ENCODE measurements at regions not wholly inside any gene's neighbourhood (a gene's known extent, or its start where the extent isn't known, plus 50 kb on each side); places are given as distances from the start of the nearest gene placed in this dataset.
A peak's percentile ranks its signal among the peaks of the same experiment; 100 is the strongest.

GRCh38 chr21:17976691-17977090 lies 157.5 kb upstream of the C21orf91 start:
- Mint-ChIP-seq H3K4me1 (no peaks in the 10 kb centered on the region), H3K27me3 (no peaks in the 10 kb centered on the region), H3K4me3 (no peak overlapping the region), H3K36me3 (no peaks in the 10 kb centered on the region), H3K9me3 (no peaks in the 10 kb centered on the region), H3K27ac (no peak overlapping the region)
- DNase-seq = no peak

GRCh38 chr21:17976139-17976538 lies 157.0 kb upstream of the C21orf91 start:
- H3K36me3 Mint-ChIP-seq = no peaks in the 10 kb centered on the region
- no peaks in the 10 kb centered on the region for H3K27me3 Mint-ChIP-seq
- no peak for DNase-seq
- no peaks in the 10 kb centered on the region for H3K4me1 Mint-ChIP-seq
- no peak overlapping the region for H3K27ac Mint-ChIP-seq
- no peaks in the 10 kb centered on the region for H3K9me3 Mint-ChIP-seq
- H3K4me3 Mint-ChIP-seq = no peak overlapping the region

- no peak overlapping the region for H3K27ac Mint-ChIP-seq
- H3K36me3 Mint-ChIP-seq = no peaks in the 10 kb centered on the region
- no peaks in the 10 kb centered on the region for H3K4me1 Mint-ChIP-seq
- H3K27me3 Mint-ChIP-seq = no peaks in the 10 kb centered on the region
- DNase-seq = no peak
- H3K9me3 Mint-ChIP-seq = no peaks in the 10 kb centered on the region
- H3K4me3 Mint-ChIP-seq = no peak overlapping the region
These were observed 148.2 kb upstream of the C21orf91 start for GRCh38 chr21:17967319-17967718.

GRCh38 chr21:17964716-17965115 lies 145.6 kb upstream of the C21orf91 start:
- no peaks in the 10 kb centered on the region for H3K4me1 Mint-ChIP-seq
- no peaks in the 10 kb centered on the region for H3K9me3 Mint-ChIP-seq

GRCh38 chr21:17964199-17964598 lies 145.0 kb upstream of the C21orf91 start:
- no peaks in the 10 kb centered on the region for H3K9me3 Mint-ChIP-seq
- H3K27ac Mint-ChIP-seq = no peak overlapping the region
- H3K36me3 Mint-ChIP-seq = no peaks in the 10 kb centered on the region
- DNase-seq = no peak
- no peaks in the 10 kb centered on the region for H3K27me3 Mint-ChIP-seq
- H3K4me1 Mint-ChIP-seq = no peaks in the 10 kb centered on the region
- no peak overlapping the region for H3K4me3 Mint-ChIP-seq

More at GRCh38 chr21:17964716-17965115, 145.6 kb upstream of the C21orf91 start:
- H3K4me3 Mint-ChIP-seq = no peak overlapping the region
- H3K27ac Mint-ChIP-seq = no peak overlapping the region
- no peaks in the 10 kb centered on the region for H3K27me3 Mint-ChIP-seq
- DNase-seq = no peak
- no peaks in the 10 kb centered on the region for H3K36me3 Mint-ChIP-seq

- H3K27me3 Mint-ChIP-seq = no peaks in the 10 kb centered on the region
- H3K27ac Mint-ChIP-seq = no peak overlapping the region
- no peak overlapping the region for H3K4me3 Mint-ChIP-seq
- no peaks in the 10 kb centered on the region for H3K36me3 Mint-ChIP-seq
- peaks cover 4% of the 10 kb centered on the region for H3K9me3 Mint-ChIP-seq
- DNase-seq = no peak
- H3K4me1 Mint-ChIP-seq = no peaks in the 10 kb centered on the region
These were observed 131.4 kb upstream of the C21orf91 start for GRCh38 chr21:17950591-17950990.

GRCh38 chr21:17949421-17949820 lies 130.3 kb upstream of the C21orf91 start:
- H3K27ac Mint-ChIP-seq = no peak overlapping the region
- peaks cover 8% of the 10 kb centered on the region for H3K9me3 Mint-ChIP-seq

GRCh38 chr21:17947531-17947930 lies 128.4 kb upstream of the C21orf91 start:
- no peaks in the 10 kb centered on the region for H3K4me1 Mint-ChIP-seq
- peaks cover 4% of the 10 kb centered on the region for H3K27me3 Mint-ChIP-seq
- no peak for DNase-seq
- peaks cover 8% of the 10 kb centered on the region for H3K9me3 Mint-ChIP-seq
- H3K27ac Mint-ChIP-seq = no peak overlapping the region
- H3K4me3 Mint-ChIP-seq = no peak overlapping the region
- peaks cover 3% of the 10 kb centered on the region for H3K36me3 Mint-ChIP-seq

More at GRCh38 chr21:17949421-17949820, 130.3 kb upstream of the C21orf91 start:
- no peak for DNase-seq
- Mint-ChIP-seq H3K36me3 (peaks cover 3% of the 10 kb centered on the region), H3K27me3 (peaks cover 1% of the 10 kb centered on the region), H3K4me1 (no peaks in the 10 kb centered on the region), H3K4me3 (no peak overlapping the region)

- DNase-seq = no peak
- no peaks in the 10 kb centered on the region for H3K27me3 Mint-ChIP-seq
- H3K36me3 Mint-ChIP-seq = no peaks in the 10 kb centered on the region
- peaks cover 2% of the 10 kb centered on the region for H3K9me3 Mint-ChIP-seq
- H3K4me1 Mint-ChIP-seq = no peaks in the 10 kb centered on the region
- H3K27ac Mint-ChIP-seq = no peak overlapping the region
- H3K4me3 Mint-ChIP-seq = no peak overlapping the region
These were observed 111.9 kb upstream of the C21orf91 start for GRCh38 chr21:17931080-17931479.

GRCh38 chr21:17930093-17930492 lies 110.9 kb upstream of the C21orf91 start:
- no peaks in the 10 kb centered on the region for H3K27me3 Mint-ChIP-seq
- H3K9me3 Mint-ChIP-seq = peaks cover 2% of the 10 kb centered on the region
- no peaks in the 10 kb centered on the region for H3K36me3 Mint-ChIP-seq
- no peak overlapping the region for H3K27ac Mint-ChIP-seq
- H3K4me3 Mint-ChIP-seq = no peak overlapping the region
- no peaks in the 10 kb centered on the region for H3K4me1 Mint-ChIP-seq
- no peak for DNase-seq

GRCh38 chr21:17929510-17929909 lies 110.4 kb upstream of the C21orf91 start:
- no peaks in the 10 kb centered on the region for H3K4me1 Mint-ChIP-seq
- H3K27ac Mint-ChIP-seq = no peak overlapping the region
- H3K4me3 Mint-ChIP-seq = no peak overlapping the region
- peaks cover 2% of the 10 kb centered on the region for H3K9me3 Mint-ChIP-seq
- no peak for DNase-seq
- no peaks in the 10 kb centered on the region for H3K27me3 Mint-ChIP-seq
- no peaks in the 10 kb centered on the region for H3K36me3 Mint-ChIP-seq

GRCh38 chr21:17925899-17926298 lies 106.7 kb upstream of the C21orf91 start:
- H3K27ac Mint-ChIP-seq = no peak overlapping the region
- H3K27me3 Mint-ChIP-seq = peaks cover 5% of the 10 kb centered on the region
- no peak for DNase-seq
- H3K4me3 Mint-ChIP-seq = no peak overlapping the region
- H3K4me1 Mint-ChIP-seq = no peaks in the 10 kb centered on the region
- H3K36me3 Mint-ChIP-seq = no peaks in the 10 kb centered on the region
- H3K9me3 Mint-ChIP-seq = peaks cover 2% of the 10 kb centered on the region

- no peaks in the 10 kb centered on the region for H3K36me3 Mint-ChIP-seq
- peaks cover 9% of the 10 kb centered on the region for H3K9me3 Mint-ChIP-seq
- no peak overlapping the region for H3K27ac Mint-ChIP-seq
- H3K4me3 Mint-ChIP-seq = no peak overlapping the region
- H3K27me3 Mint-ChIP-seq = peaks cover 5% of the 10 kb centered on the region
- peak; percentile 44 for DNase-seq
- H3K4me1 Mint-ChIP-seq = no peaks in the 10 kb centered on the region
These were observed 105.9 kb upstream of the C21orf91 start for GRCh38 chr21:17925000-17925610.

- H3K27ac Mint-ChIP-seq = no peak overlapping the region
- peaks cover 5% of the 10 kb centered on the region for H3K36me3 Mint-ChIP-seq
- DNase-seq = no peak
- H3K4me1 Mint-ChIP-seq = no peaks in the 10 kb centered on the region
- no peak overlapping the region for H3K4me3 Mint-ChIP-seq
- H3K27me3 Mint-ChIP-seq = peaks cover 5% of the 10 kb centered on the region
- peaks cover 20% of the 10 kb centered on the region for H3K9me3 Mint-ChIP-seq
These were observed 102.7 kb upstream of the C21orf91 start for GRCh38 chr21:17921579-17922530.

GRCh38 chr21:17915976-17916375 lies 96.8 kb upstream of the C21orf91 start:
- no peak overlapping the region for H3K27ac Mint-ChIP-seq
- peaks cover 20% of the 10 kb centered on the region for H3K9me3 Mint-ChIP-seq
- no peak overlapping the region for H3K4me3 Mint-ChIP-seq
- H3K4me1 Mint-ChIP-seq = no peaks in the 10 kb centered on the region
- DNase-seq = no peak
- H3K36me3 Mint-ChIP-seq = peaks cover 5% of the 10 kb centered on the region
- H3K27me3 Mint-ChIP-seq = no peaks in the 10 kb centered on the region

- H3K4me3 Mint-ChIP-seq = no peak overlapping the region
- H3K36me3 Mint-ChIP-seq = no peaks in the 10 kb centered on the region
- no peak for DNase-seq
- H3K9me3 Mint-ChIP-seq = no peaks in the 10 kb centered on the region
- H3K27me3 Mint-ChIP-seq = no peaks in the 10 kb centered on the region
- H3K27ac Mint-ChIP-seq = no peak overlapping the region
- H3K4me1 Mint-ChIP-seq = no peaks in the 10 kb centered on the region
These were observed 92.5 kb upstream of the C21orf91 start for GRCh38 chr21:17911628-17912027.
